Fibroblast of lung (primary cell): ENCODE measurements at regions not wholly inside any gene's neighbourhood (a gene's known extent, or its start where the extent isn't known, plus 50 kb on each side); places are given as distances from the start of the nearest gene placed in this dataset.

Experiments used
- EZH2 ChIP-seq: IDR thresholded peaks from 2 replicates; pipeline ENCODE4 v1.5.1; 2012; ENCODE audit warnings: low read length, control low read depth, mild to moderate bottlenecking; ENCODE audit errors: missing control alignments
- TF ChIP-seq, protein P1 (sequence below), 2 donors: IDR thresholded peaks in 1 of 2; conservative IDR thresholded peaks in 1 of 2; 1 replicate in 1 of 2; 2 replicates in 1 of 2; pipeline ENCODE4 v1.5.1; 2011 to 2012; ENCODE audit warnings: low read length in 2 of 2, control low read depth in 1 of 2, inconsistent platforms in 1 of 2, low read depth in 1 of 2, mild to moderate bottlenecking in 1 of 2

DNA sequence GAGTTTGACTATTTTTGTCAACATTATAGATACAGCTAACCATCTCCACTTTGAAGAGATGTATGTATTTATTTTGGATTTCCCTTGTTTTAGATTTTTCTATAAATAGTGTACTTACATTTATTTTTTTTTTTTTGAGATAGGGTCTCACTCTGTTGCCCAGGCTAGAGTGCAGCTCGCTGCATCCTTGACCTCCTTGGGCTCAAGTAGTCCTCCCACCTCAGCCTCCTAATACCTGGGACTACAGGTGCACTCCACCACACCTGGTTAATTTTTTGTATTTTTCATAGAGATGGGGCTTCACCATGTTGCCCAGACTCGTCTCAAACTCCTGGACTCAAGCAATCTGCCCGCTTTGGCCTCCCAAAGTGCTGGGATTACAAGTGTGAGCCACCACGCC lies 55.3 kb upstream of the TRPM1 start:
- TF ChIP-seq, protein P1, sequence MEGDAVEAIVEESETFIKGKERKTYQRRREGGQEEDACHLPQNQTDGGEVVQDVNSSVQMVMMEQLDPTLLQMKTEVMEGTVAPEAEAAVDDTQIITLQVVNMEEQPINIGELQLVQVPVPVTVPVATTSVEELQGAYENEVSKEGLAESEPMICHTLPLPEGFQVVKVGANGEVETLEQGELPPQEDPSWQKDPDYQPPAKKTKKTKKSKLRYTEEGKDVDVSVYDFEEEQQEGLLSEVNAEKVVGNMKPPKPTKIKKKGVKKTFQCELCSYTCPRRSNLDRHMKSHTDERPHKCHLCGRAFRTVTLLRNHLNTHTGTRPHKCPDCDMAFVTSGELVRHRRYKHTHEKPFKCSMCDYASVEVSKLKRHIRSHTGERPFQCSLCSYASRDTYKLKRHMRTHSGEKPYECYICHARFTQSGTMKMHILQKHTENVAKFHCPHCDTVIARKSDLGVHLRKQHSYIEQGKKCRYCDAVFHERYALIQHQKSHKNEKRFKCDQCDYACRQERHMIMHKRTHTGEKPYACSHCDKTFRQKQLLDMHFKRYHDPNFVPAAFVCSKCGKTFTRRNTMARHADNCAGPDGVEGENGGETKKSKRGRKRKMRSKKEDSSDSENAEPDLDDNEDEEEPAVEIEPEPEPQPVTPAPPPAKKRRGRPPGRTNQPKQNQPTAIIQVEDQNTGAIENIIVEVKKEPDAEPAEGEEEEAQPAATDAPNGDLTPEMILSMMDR (conservative IDR thresholded peaks at IDR 0.05 in 1 of 2, IDR thresholded peaks at IDR 0.05 in 1 of 2; ENCODE audit: low read depth in 1 of 2, low read length in 2 of 2) = no peak
- no peak for TF ChIP-seq EZH2
